GM12892 (cell line): ENCODE measurements at regions not wholly inside any gene's neighbourhood (a gene's known extent, or its start where the extent isn't known, plus 50 kb on each side); places are given as distances from the start of the nearest gene placed in this dataset.

Experiments
- POLR2A ChIP-seq: IDR thresholded peaks from 2 replicates; pipeline ENCODE4 v1.6.1; 2011; ENCODE audit warnings: low read depth, low read length, control low read depth
- POLR2AphosphoS5 ChIP-seq: IDR thresholded peaks from 2 replicates; pipeline ENCODE4 v1.6.1; 2011; ENCODE audit warnings: low read depth, low read length, control low read depth
- TAF1 ChIP-seq: IDR thresholded peaks from 2 replicates; pipeline ENCODE4 v1.6.1; 2011; ENCODE audit warnings: low read depth, mild to moderate bottlenecking, control low read depth, low read length, borderline replicate concordance

- TF ChIP-seq POLR2A (no peak), POLR2AphosphoS5 (no peak), TAF1 (no peak)
Measured at GRCh38 chr14:97058589-97058988, 261.4 kb downstream of the VRK1 start.
